OCI-LY3 (cell line): ENCODE measurements at regions not wholly inside any gene's neighbourhood (a gene's known extent, or its start where the extent isn't known, plus 50 kb on each side); places are given as distances from the start of the nearest gene placed in this dataset.

ENCODE experiments used
- EZH2phosphoT487 ChIP-seq: fragments of 200-600 bp; shearing (Covaris generic); IDR thresholded peaks from 2 replicates; pipeline ENCODE4 v1.6.1; 2018; ENCODE audit warnings: antibody characterized with exemption, mixed run types, low read depth
- TF ChIP-seq, protein P1 (sequence below): fragments of 200-600, 300-600 bp; sonication (generic); IDR thresholded peaks from 2 replicates; pipeline ENCODE4 v1.5.1; 2014; ENCODE audit warnings: antibody characterized with exemption, low read length, low read depth

DNA sequence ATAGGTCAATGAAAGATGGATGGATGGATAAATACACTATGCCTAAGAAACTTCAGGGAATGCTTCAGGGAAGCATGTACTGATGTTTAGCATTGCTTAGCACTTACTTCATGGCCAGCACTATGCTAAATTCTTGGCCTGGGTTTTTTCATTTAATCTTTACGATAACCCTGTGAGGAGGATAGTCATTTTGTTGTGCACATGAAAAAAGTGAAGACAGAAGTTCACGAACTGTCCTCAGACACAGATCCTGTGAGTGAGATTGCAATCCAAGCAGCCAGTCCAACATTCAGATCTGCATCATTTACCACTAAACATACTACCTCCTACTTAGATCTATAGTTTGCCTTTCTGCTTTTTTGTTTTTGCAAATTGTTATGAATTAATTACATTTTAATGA, 510.8 kb upstream of the AGTR1 start:
- TF ChIP-seq, protein P1, sequence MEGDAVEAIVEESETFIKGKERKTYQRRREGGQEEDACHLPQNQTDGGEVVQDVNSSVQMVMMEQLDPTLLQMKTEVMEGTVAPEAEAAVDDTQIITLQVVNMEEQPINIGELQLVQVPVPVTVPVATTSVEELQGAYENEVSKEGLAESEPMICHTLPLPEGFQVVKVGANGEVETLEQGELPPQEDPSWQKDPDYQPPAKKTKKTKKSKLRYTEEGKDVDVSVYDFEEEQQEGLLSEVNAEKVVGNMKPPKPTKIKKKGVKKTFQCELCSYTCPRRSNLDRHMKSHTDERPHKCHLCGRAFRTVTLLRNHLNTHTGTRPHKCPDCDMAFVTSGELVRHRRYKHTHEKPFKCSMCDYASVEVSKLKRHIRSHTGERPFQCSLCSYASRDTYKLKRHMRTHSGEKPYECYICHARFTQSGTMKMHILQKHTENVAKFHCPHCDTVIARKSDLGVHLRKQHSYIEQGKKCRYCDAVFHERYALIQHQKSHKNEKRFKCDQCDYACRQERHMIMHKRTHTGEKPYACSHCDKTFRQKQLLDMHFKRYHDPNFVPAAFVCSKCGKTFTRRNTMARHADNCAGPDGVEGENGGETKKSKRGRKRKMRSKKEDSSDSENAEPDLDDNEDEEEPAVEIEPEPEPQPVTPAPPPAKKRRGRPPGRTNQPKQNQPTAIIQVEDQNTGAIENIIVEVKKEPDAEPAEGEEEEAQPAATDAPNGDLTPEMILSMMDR = no peak
- TF ChIP-seq EZH2phosphoT487 = no peak
